ENCODE measurements at regions not wholly inside any gene's neighbourhood (a gene's known extent, or its start where the extent isn't known, plus 50 kb on each side); places are given as distances from the start of the nearest gene placed in this dataset.

DNA sequence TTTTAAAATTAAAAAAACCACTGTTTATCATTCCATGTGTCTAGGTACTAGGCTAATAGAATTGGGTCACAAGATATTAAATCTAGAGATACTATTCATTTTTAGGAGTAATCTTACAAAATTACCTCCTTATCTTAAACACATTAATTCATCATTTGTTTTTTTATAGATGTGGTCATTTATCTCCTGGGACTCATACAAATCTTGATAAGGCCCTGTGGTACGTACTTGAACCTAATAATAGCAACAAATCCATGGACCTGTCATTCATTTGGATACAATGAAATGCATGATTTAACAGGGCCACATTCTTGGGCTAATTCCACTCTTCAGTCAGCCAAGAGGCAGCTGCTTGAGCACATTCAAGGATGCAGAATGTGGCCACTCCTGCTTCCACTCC is 66.4 kb upstream of the MARCHF11 start:
- no peak for TF ChIP-seq CTCF (IDR thresholded peaks at IDR 0.05)
- TF ChIP-seq POLR2AphosphoS5 (IDR thresholded peaks at IDR 0.05): no peak
- no peak for TF ChIP-seq POLR2A (IDR thresholded peaks at IDR 0.05)
